22Rv1 (cell line): ENCODE measurements at regions not wholly inside any gene's neighbourhood (a gene's known extent, or its start where the extent isn't known, plus 50 kb on each side); places are given as distances from the start of the nearest gene placed in this dataset.

Experiments
- ZFX ChIP-seq: fragments of 450-650 bp; IDR thresholded peaks from 2 replicates; pipeline ENCODE4 v1.6.1; 2017; ENCODE audit warnings: antibody characterized with exemption, borderline replicate concordance
- TF ChIP-seq, protein P1 (sequence below): fragments of 450-650 bp; IDR thresholded peaks from 2 replicates; pipeline ENCODE4 v1.5.1; 2017; ENCODE audit warnings: mild to moderate bottlenecking

DNA sequence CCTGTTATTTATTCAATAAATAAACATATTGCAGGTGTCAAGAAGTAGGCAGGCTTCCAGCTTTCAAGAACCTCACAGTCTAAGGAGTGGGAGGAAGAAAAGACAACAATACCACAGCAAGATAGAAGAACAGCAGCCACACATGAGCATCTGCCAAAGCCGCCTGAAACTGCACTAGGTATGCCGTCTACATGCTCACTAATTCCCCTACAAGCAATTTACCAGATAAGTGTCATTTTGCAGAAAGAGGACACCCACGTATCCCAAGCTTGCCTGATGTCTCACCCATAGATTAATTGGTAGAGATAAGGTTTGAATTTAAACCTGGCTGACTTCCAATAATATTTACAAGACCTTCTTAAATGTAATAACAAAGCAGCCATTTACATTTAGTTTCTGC lies 439.4 kb upstream of the CPEB2 start:
- TF ChIP-seq, protein P1, sequence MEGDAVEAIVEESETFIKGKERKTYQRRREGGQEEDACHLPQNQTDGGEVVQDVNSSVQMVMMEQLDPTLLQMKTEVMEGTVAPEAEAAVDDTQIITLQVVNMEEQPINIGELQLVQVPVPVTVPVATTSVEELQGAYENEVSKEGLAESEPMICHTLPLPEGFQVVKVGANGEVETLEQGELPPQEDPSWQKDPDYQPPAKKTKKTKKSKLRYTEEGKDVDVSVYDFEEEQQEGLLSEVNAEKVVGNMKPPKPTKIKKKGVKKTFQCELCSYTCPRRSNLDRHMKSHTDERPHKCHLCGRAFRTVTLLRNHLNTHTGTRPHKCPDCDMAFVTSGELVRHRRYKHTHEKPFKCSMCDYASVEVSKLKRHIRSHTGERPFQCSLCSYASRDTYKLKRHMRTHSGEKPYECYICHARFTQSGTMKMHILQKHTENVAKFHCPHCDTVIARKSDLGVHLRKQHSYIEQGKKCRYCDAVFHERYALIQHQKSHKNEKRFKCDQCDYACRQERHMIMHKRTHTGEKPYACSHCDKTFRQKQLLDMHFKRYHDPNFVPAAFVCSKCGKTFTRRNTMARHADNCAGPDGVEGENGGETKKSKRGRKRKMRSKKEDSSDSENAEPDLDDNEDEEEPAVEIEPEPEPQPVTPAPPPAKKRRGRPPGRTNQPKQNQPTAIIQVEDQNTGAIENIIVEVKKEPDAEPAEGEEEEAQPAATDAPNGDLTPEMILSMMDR: no peak
- no peak for TF ChIP-seq ZFX
